Activated CD8-positive, alpha-beta T cell treated with anti-CD3 and anti-CD28 coated beads, Interleukin-2, amount 10 ng/mL, durations not matched to agents 7 days and 5 days (primary cell): ENCODE measurements at regions not wholly inside any gene's neighbourhood (a gene's known extent, or its start where the extent isn't known, plus 50 kb on each side); places are given as distances from the start of the nearest gene placed in this dataset.

Experiments
- ATAC-seq: fragments of 150-1000 bp; cut with Tn5 transposase; one replicate; pipeline ENCODE4 v1.10.0; 2021; ENCODE audit warnings: moderate library complexity
- CTCF ChIA-PET: fragments of 350-600 bp; sonication (Branson Sonifier 250); formaldehyde crosslinking; loops from one replicate; lab custom pipeline; 2021; ENCODE audit warnings: antibody characterized with exemption; lab: Charles Lee
- POLR2A ChIA-PET: fragments of 350-600 bp; sonication (Branson Sonifier 250); formaldehyde crosslinking; loops from one replicate; lab custom pipeline; 2021; ENCODE audit warnings: antibody characterized with exemption; lab: Charles Lee
- DNase-seq: peaks from one replicate; pipeline ENCODE4 v3.0.0-alpha.2; 2020
- H3K27ac Mint-ChIP-seq: one replicate; pipeline ENCODE4 v1.8.0; 2021; ENCODE audit warnings: mild to moderate bottlenecking, mixed read lengths
- H3K27me3 Mint-ChIP-seq: one replicate; pipeline ENCODE4 v1.8.0; 2021; ENCODE audit warnings: low read depth, mixed read lengths
- H3K36me3 Mint-ChIP-seq: one replicate; pipeline ENCODE4 v1.8.0; 2021; ENCODE audit warnings: low read depth, mixed read lengths
- H3K4me1 Mint-ChIP-seq: one replicate; pipeline ENCODE4 v1.8.0; 2021; ENCODE audit warnings: low read depth, mixed read lengths
- H3K4me3 Mint-ChIP-seq: one replicate; pipeline ENCODE4 v1.8.0; 2021; ENCODE audit warnings: mild to moderate bottlenecking, mixed read lengths
- H3K9me3 Mint-ChIP-seq: one replicate; pipeline ENCODE4 v1.8.0; 2022; ENCODE audit warnings: mixed read lengths; ENCODE audit not compliant: insufficient read depth

GRCh38 chr5:89372176-89372575 lies 489.2 kb upstream of the MEF2C start:
- Mint-ChIP-seq H3K27ac (no peak overlapping the region), H3K4me3 (no peak overlapping the region), H3K9me3 (no peaks in the 10 kb centered on the region), H3K36me3 (no peaks in the 10 kb centered on the region), H3K27me3 (no peaks in the 10 kb centered on the region), H3K4me1 (no peaks in the 10 kb centered on the region)
- no peak for ATAC-seq
- ChIA-PET CTCF (interaction anchor here (0.6 kb wide), 1 partner anchor 453 kb away, joined by 3 read pairs; no protein-coding TSS in a partner anchor), POLR2A (no interaction called here)
- no peak for DNase-seq

DNA sequence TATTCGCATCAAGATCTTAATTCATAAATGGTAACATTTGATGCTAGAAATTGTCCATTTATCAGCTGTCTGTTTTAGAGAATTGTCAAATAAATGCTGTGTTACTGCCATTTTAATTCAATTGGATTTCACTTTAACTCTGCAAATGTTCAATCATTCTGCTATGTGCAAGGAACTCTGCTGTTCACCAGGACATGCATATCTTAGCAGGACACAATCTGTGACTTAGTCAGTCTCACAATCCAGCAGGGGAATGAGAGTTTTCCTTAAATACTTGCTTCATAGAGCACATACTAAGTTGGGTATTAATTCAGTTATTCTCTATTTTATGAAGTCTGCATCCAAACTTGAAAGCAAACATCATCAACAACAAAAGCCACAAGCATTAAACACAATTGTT lies 488.7 kb upstream of the MEF2C start:
- no peak for DNase-seq
- ATAC-seq = no peak
- Mint-ChIP-seq H3K36me3 (no peaks in the 10 kb centered on the region), H3K27ac (no peak overlapping the region), H3K9me3 (no peaks in the 10 kb centered on the region), H3K4me1 (no peaks in the 10 kb centered on the region), H3K27me3 (no peaks in the 10 kb centered on the region), H3K4me3 (no peak overlapping the region)
- ChIA-PET POLR2A (no interaction called here), CTCF (interaction anchor here (1.0 kb wide), 1 partner anchor 23 kb away, joined by 3 read pairs; no protein-coding TSS in a partner anchor)

GRCh38 chr5:89359046-89359445 lies 476.1 kb upstream of the MEF2C start:
- no peaks in the 10 kb centered on the region for H3K27me3 Mint-ChIP-seq
- POLR2A ChIA-PET = no interaction called here
- H3K4me3 Mint-ChIP-seq = no peak overlapping the region
- DNase-seq (no peak), ATAC-seq (no peak)
- H3K27ac Mint-ChIP-seq = no peak overlapping the region
- H3K9me3 Mint-ChIP-seq = no peaks in the 10 kb centered on the region
- no peaks in the 10 kb centered on the region for H3K4me1 Mint-ChIP-seq
- CTCF ChIA-PET = no interaction called here
- H3K36me3 Mint-ChIP-seq = no peaks in the 10 kb centered on the region

GRCh38 chr5:89353837-89354551 lies 471.0 kb upstream of the MEF2C start:
- no peak for ATAC-seq
- H3K36me3 Mint-ChIP-seq = no peaks in the 10 kb centered on the region
- POLR2A ChIA-PET = no interaction called here
- no peaks in the 10 kb centered on the region for H3K4me1 Mint-ChIP-seq
- H3K27ac Mint-ChIP-seq = no peak overlapping the region
- CTCF ChIA-PET = interaction anchor here (1.0 kb wide), 1 partner anchor 35 kb away, joined by 3 read pairs; no protein-coding TSS in a partner anchor
- DNase-seq = no peak
- H3K27me3 Mint-ChIP-seq = no peaks in the 10 kb centered on the region
- no peak overlapping the region for H3K4me3 Mint-ChIP-seq
- no peaks in the 10 kb centered on the region for H3K9me3 Mint-ChIP-seq

GRCh38 chr5:89351975-89352374 lies 469.0 kb upstream of the MEF2C start:
- Mint-ChIP-seq H3K27ac (no peak overlapping the region), H3K9me3 (no peaks in the 10 kb centered on the region), H3K4me3 (no peak overlapping the region), H3K4me1 (no peaks in the 10 kb centered on the region), H3K36me3 (no peaks in the 10 kb centered on the region), H3K27me3 (no peaks in the 10 kb centered on the region)
- DNase-seq (no peak), ATAC-seq (no peak)
- CTCF ChIA-PET = no interaction called here
- POLR2A ChIA-PET = no interaction called here

DNA sequence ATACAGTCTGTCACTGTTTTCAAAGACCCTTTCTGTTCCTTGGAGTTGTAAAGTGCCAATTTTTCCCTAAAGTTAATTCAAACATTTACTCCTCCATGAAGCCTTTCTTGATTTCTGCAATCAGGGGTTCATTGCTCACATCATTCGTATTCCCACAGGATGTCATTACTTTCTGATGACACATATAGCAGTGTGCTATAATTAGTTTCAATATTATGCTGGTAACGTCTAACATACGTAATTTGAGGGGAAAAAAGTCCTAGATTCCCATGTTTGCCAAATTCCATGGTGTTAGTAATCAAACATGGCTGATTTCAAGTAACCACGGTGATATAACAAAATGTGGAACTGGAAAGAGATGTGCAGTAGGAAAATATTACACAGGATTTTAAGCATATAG lies 468.2 kb upstream of the MEF2C start:
- no peak overlapping the region for H3K4me3 Mint-ChIP-seq
- ChIA-PET POLR2A (no interaction called here), CTCF (no interaction called here)
- no peaks in the 10 kb centered on the region for H3K9me3 Mint-ChIP-seq
- no peaks in the 10 kb centered on the region for H3K27me3 Mint-ChIP-seq
- no peaks in the 10 kb centered on the region for H3K36me3 Mint-ChIP-seq
- DNase-seq (no peak), ATAC-seq (no peak)
- H3K4me1 Mint-ChIP-seq = no peaks in the 10 kb centered on the region
- H3K27ac Mint-ChIP-seq = no peak overlapping the region

DNA sequence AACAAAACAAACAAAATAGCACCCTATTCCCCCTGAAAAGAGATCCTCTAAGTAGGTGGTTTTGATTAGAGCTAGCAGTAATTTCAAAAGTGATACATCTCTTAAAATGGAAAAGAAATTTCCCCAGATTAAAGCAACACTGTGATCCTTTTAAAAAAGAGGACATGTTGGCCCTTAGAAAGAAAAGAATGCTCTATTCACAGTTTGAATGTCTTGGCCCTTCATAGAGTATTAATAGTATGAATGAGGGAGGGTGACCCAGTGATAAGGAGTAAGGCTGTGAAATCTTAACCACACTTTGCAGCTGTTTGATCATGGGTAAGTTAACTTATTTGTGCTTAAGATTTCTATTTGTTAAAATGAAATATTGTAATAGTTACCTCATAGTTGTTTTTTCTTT lies 467.7 kb upstream of the MEF2C start:
- ChIA-PET POLR2A (no interaction called here), CTCF (no interaction called here)
- Mint-ChIP-seq H3K4me3 (no peak overlapping the region), H3K4me1 (no peaks in the 10 kb centered on the region), H3K9me3 (no peaks in the 10 kb centered on the region), H3K27me3 (no peaks in the 10 kb centered on the region), H3K36me3 (no peaks in the 10 kb centered on the region), H3K27ac (no peak overlapping the region)
- no peak for ATAC-seq
- no peak for DNase-seq

DNA sequence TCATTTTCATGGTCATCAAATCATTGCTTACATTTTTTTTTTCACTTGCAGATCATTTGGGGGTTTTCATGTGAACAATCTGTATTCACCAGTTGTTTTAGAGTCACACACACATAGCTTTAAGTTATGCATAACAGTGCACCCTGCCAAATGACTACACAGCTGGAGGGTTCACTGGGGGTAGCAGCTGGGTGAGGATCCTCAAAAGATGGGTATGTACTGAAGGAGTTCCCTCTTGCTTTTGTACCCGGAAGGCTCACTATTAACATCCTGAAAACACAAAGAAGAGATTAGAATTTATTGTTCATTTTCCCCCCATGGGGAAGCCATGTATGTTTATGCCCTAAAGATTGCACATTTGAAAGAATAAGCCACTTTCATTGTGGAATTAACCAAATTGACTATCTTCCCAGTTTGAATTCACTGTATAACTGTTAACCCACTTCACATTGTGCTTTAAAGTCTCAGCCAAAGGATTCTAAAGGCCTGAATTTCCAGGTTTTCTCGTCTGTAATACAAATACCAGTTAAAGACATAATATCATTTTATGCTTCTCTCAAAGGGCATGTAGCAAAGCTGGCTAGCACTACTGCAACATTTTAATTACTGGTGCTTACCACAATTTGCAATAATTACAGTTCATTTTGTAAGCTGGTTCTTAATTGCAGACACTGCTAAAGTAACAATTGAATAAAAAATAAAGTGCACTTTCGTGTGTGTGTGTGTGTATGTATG lies 466.4 kb upstream of the MEF2C start:
- ChIA-PET POLR2A (no interaction called here), CTCF (no interaction called here)
- Mint-ChIP-seq H3K4me3 (no peak overlapping the region), H3K4me1 (no peaks in the 10 kb centered on the region), H3K9me3 (no peaks in the 10 kb centered on the region), H3K27me3 (no peaks in the 10 kb centered on the region), H3K27ac (no peak overlapping the region), H3K36me3 (no peaks in the 10 kb centered on the region)
- DNase-seq (no peak), ATAC-seq (no peak)

- DNase-seq (no peak), ATAC-seq (no peak)
- Mint-ChIP-seq H3K36me3 (no peaks in the 10 kb centered on the region), H3K27me3 (no peaks in the 10 kb centered on the region), H3K4me3 (no peak overlapping the region), H3K9me3 (no peaks in the 10 kb centered on the region), H3K4me1 (peaks cover 1% of the 10 kb centered on the region), H3K27ac (no peak overlapping the region)
- ChIA-PET CTCF (no interaction called here), POLR2A (no interaction called here)
Measured at GRCh38 chr5:89346573-89346972, 463.6 kb upstream of the MEF2C start.

DNA sequence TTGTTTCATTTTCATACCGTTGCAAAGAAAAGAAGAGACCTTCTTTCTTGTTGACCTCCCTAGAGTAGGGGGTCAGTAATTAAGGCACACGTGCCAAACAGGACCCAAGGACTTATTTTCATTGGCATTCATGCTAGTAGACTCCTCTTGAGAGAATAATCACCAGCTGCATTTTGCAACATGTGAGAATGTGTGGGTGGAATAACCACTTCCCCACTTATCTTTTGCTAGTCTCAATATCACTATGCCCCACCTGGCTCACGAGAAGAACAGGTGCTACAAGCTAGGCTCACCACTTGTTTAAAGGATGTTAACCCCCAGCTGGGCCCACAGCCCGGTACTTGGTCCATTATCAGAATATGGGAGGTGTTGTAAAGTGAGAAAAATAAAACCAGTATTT lies 460.7 kb upstream of the MEF2C start:
- Mint-ChIP-seq H3K4me3 (no peak overlapping the region), H3K9me3 (no peaks in the 10 kb centered on the region), H3K4me1 (peaks cover 1% of the 10 kb centered on the region), H3K36me3 (no peaks in the 10 kb centered on the region), H3K27me3 (no peaks in the 10 kb centered on the region), H3K27ac (no peak overlapping the region)
- ChIA-PET POLR2A (no interaction called here), CTCF (no interaction called here)
- ATAC-seq = no peak
- no peak for DNase-seq

GRCh38 chr5:89342106-89342876 lies 459.3 kb upstream of the MEF2C start:
- Mint-ChIP-seq H3K27me3 (no peaks in the 10 kb centered on the region), H3K36me3 (no peaks in the 10 kb centered on the region), H3K9me3 (no peaks in the 10 kb centered on the region), H3K4me3 (no peak overlapping the region), H3K27ac (no peak overlapping the region), H3K4me1 (peaks cover 1% of the 10 kb centered on the region)
- ATAC-seq (no peak), DNase-seq (no peak)
- POLR2A ChIA-PET = no interaction called here
- CTCF ChIA-PET = no interaction called here

- no peak for DNase-seq
- no peaks in the 10 kb centered on the region for H3K36me3 Mint-ChIP-seq
- POLR2A ChIA-PET = no interaction called here
- no peak overlapping the region for H3K4me3 Mint-ChIP-seq
- H3K27ac Mint-ChIP-seq = no peak overlapping the region
- CTCF ChIA-PET = no interaction called here
- H3K4me1 Mint-ChIP-seq = peaks cover 1% of the 10 kb centered on the region
- no peaks in the 10 kb centered on the region for H3K9me3 Mint-ChIP-seq
- H3K27me3 Mint-ChIP-seq = no peaks in the 10 kb centered on the region
- no peak for ATAC-seq
Measured at GRCh38 chr5:89338935-89339334, 456.0 kb upstream of the MEF2C start.
